ENCODE measurements at regions not wholly inside any gene's neighbourhood (a gene's known extent, or its start where the extent isn't known, plus 50 kb on each side); places are given as distances from the start of the nearest gene placed in this dataset.
A peak's percentile ranks its signal among the peaks of the same experiment; 100 is the strongest.

- Histone ChIP-seq H3K4me3 (no peak overlapping the region), H3K9me3 (no peaks in the 10 kb centered on the region), H3K4me1 (peaks cover 0 to 21% (median 15%) of the 10 kb centered on the region in 4 donors), H3K36me3 (no peaks in the 10 kb centered on the region), H3K27me3 (no peaks in the 10 kb centered on the region), H3K27ac (peak overlapping the region in 1 of 2 donors; percentile 2)
- peak; percentile 32 to 80 for DNase-seq
- TF ChIP-seq CTCF (IDR thresholded peaks at IDR 0.05), result peak; percentile 26 to 34
- intact Hi-C loops (cut with DNase I; ENCODE audit: low total_unique reads), result no loop called here
Measured at GRCh38 chr22:27488456-27489177, 312.9 kb downstream of the MN1 start.

GRCh38 chr22:27489178-27489675 lies 312.3 kb downstream of the MN1 start:
- intact Hi-C loops (cut with DNase I; ENCODE audit: low total_unique reads), result no loop called here
- no peaks in the 10 kb centered on the region for H3K9me3 ChIP-seq
- DNase-seq, result peak in 1 of 2 donors; percentile 41
- peak overlapping the region in 1 of 2 donors; percentile 2 for H3K27ac ChIP-seq
- no peaks in the 10 kb centered on the region for H3K36me3 ChIP-seq
- H3K4me3 ChIP-seq, result no peak overlapping the region
- H3K4me1 ChIP-seq, result peaks cover 0 to 21% (median 15%) of the 10 kb centered on the region in 4 donors
- no peaks in the 10 kb centered on the region for H3K27me3 ChIP-seq
- TF ChIP-seq CTCF (IDR thresholded peaks at IDR 0.05), result no peak

- no peak overlapping the region for H3K27ac ChIP-seq
- TF ChIP-seq CTCF (IDR thresholded peaks at IDR 0.05), result no peak
- intact Hi-C loops (cut with DNase I; ENCODE audit: low total_unique reads), result no loop called here
- H3K4me3 ChIP-seq, result no peak overlapping the region
- H3K4me1 ChIP-seq, result peaks cover 0 to 21% (median 15%) of the 10 kb centered on the region in 4 donors
- no peak for DNase-seq
- H3K36me3 ChIP-seq, result no peaks in the 10 kb centered on the region
- H3K27me3 ChIP-seq, result no peaks in the 10 kb centered on the region
- H3K9me3 ChIP-seq, result no peaks in the 10 kb centered on the region
Measured at GRCh38 chr22:27490080-27490479, 311.5 kb downstream of the MN1 start.

- H3K27ac ChIP-seq, result no peak overlapping the region
Measured at GRCh38 chr22:27491888-27492287, 309.7 kb downstream of the MN1 start.

GRCh38 chr22:27492566-27493201 lies 308.9 kb downstream of the MN1 start:
- H3K27ac ChIP-seq, result no peak overlapping the region
- no peak for DNase-seq
- intact Hi-C loops (cut with DNase I; ENCODE audit: low total_unique reads), result no loop called here
- peaks cover 0 to 21% (median 15%) of the 10 kb centered on the region in 4 donors for H3K4me1 ChIP-seq
- H3K36me3 ChIP-seq, result no peaks in the 10 kb centered on the region
- no peak overlapping the region for H3K4me3 ChIP-seq
- H3K27me3 ChIP-seq, result no peaks in the 10 kb centered on the region
- H3K9me3 ChIP-seq, result no peaks in the 10 kb centered on the region
- no peak for TF ChIP-seq CTCF (IDR thresholded peaks at IDR 0.05)

More at GRCh38 chr22:27491888-27492287, 309.7 kb downstream of the MN1 start:
- no peaks in the 10 kb centered on the region for H3K9me3 ChIP-seq
- TF ChIP-seq CTCF (IDR thresholded peaks at IDR 0.05), result no peak
- no peak overlapping the region for H3K4me3 ChIP-seq
- no peak for DNase-seq
- intact Hi-C loops (cut with DNase I; ENCODE audit: low total_unique reads), result no loop called here
- H3K36me3 ChIP-seq, result no peaks in the 10 kb centered on the region
- H3K27me3 ChIP-seq, result no peaks in the 10 kb centered on the region
- peaks cover 0 to 21% (median 15%) of the 10 kb centered on the region in 4 donors for H3K4me1 ChIP-seq

Data from tibial artery (tissue), 4 donors.